Right kidney (tissue), 1 donor: ENCODE measurements at regions not wholly inside any gene's neighbourhood (a gene's known extent, or its start where the extent isn't known, plus 50 kb on each side); places are given as distances from the start of the nearest gene placed in this dataset.

ENCODE experiments used
- DNase-seq: peaks from one replicate; pipeline ENCODE4 v3.0.0-alpha.2; 2016

GRCh38 chr15:95328559-95328958 lies 1001.9 kb upstream of the NR2F2 start:
- DNase-seq = no peak

- DNase-seq = no peak
Measured at GRCh38 chr15:95329362-95329761, 1001.1 kb upstream of the NR2F2 start.

GRCh38 chr15:95341686-95342085 lies 988.8 kb upstream of the NR2F2 start:
- DNase-seq = no peak

- DNase-seq = no peak
Measured at GRCh38 chr15:95345867-95346266, 984.6 kb upstream of the NR2F2 start.

GRCh38 chr15:95346721-95347475 lies 983.6 kb upstream of the NR2F2 start:
- no peak for DNase-seq

GRCh38 chr15:95347837-95348236 lies 982.7 kb upstream of the NR2F2 start:
- DNase-seq = no peak

GRCh38 chr15:95350908-95351307 lies 979.6 kb upstream of the NR2F2 start:
- DNase-seq = no peak

- no peak for DNase-seq
Measured at GRCh38 chr15:95352631-95353187, 977.8 kb upstream of the NR2F2 start.

GRCh38 chr15:95353512-95353911 lies 977.0 kb upstream of the NR2F2 start:
- DNase-seq = no peak

- DNase-seq = no peak
Measured at GRCh38 chr15:95359966-95360365, 970.5 kb upstream of the NR2F2 start.

GRCh38 chr15:95362306-95362705 lies 968.2 kb upstream of the NR2F2 start:
- no peak for DNase-seq

GRCh38 chr15:95363646-95364045 lies 966.9 kb upstream of the NR2F2 start:
- DNase-seq = no peak

- DNase-seq = peak; percentile 71
Measured at GRCh38 chr15:95365511-95366107, 964.9 kb upstream of the NR2F2 start.

GRCh38 chr15:95368191-95368590 lies 962.3 kb upstream of the NR2F2 start:
- DNase-seq = no peak

GRCh38 chr15:95368755-95369601 lies 961.5 kb upstream of the NR2F2 start:
- DNase-seq = no peak

- DNase-seq = no peak
Measured at GRCh38 chr15:95370291-95370690, 960.2 kb upstream of the NR2F2 start.

GRCh38 chr15:95371664-95372063 lies 958.8 kb upstream of the NR2F2 start:
- DNase-seq = no peak

- DNase-seq = no peak
Measured at GRCh38 chr15:95375281-95375680, 955.2 kb upstream of the NR2F2 start.

- DNase-seq = no peak
Measured at GRCh38 chr15:95377258-95377852, 953.1 kb upstream of the NR2F2 start.

GRCh38 chr15:95394186-95395067 lies 936.1 kb upstream of the NR2F2 start:
- no peak for DNase-seq

GRCh38 chr15:95400428-95400827 lies 930.1 kb upstream of the NR2F2 start:
- DNase-seq = no peak

- DNase-seq = no peak
Measured at GRCh38 chr15:95401587-95401986, 928.9 kb upstream of the NR2F2 start.
